GM18907 (cell line): ENCODE measurements at regions not wholly inside any gene's neighbourhood (a gene's known extent, or its start where the extent isn't known, plus 50 kb on each side); places are given as distances from the start of the nearest gene placed in this dataset.
"Not testable (repeated sequence)": the region's sequence is repeated elsewhere in the genome, so short reads cannot be mapped to it uniquely, and the experiment has no call there.

Source experiments
- ATAC-seq: cut with Tn5 transposase; IDR thresholded peaks from one replicate; pipeline ENCODE4 v1.9.1; 2021; ENCODE audit warnings: mild to moderate bottlenecking, moderate library complexity; ENCODE audit not compliant: unreplicated experiment

- ATAC-seq, result no peak
Observed at GRCh38 chr3:110900576-110900975, 171.0 kb upstream of the NECTIN3 start.

- no peak for ATAC-seq
Observed at GRCh38 chr3:110901536-110901935, 170.1 kb upstream of the NECTIN3 start.

- no peak for ATAC-seq
Observed at GRCh38 chr3:110902453-110903085, 169.0 kb upstream of the NECTIN3 start.

GRCh38 chr3:110903771-110904519, 167.7 kb upstream of the NECTIN3 start:
- no peak for ATAC-seq

GRCh38 chr3:110904520-110904890, 167.1 kb upstream of the NECTIN3 start:
- ATAC-seq, result no peak

GRCh38 chr3:110905121-110905520, 166.5 kb upstream of the NECTIN3 start:
- no peak for ATAC-seq

GRCh38 chr3:110909839-110910238, 161.8 kb upstream of the NECTIN3 start:
- no peak for ATAC-seq

GRCh38 chr3:110910346-110910955, 161.2 kb upstream of the NECTIN3 start:
- ATAC-seq, result no peak

GRCh38 chr3:110918963-110919362, 152.7 kb upstream of the NECTIN3 start:
- no peak for ATAC-seq

GRCh38 chr3:110925798-110926197, 145.8 kb upstream of the NECTIN3 start:
- ATAC-seq, result no peak

- ATAC-seq, result no peak
Observed at GRCh38 chr3:110928016-110928662, 143.5 kb upstream of the NECTIN3 start.

- ATAC-seq, result no peak
Observed at GRCh38 chr3:110929816-110930215, 141.8 kb upstream of the NECTIN3 start.

- no peak for ATAC-seq
Observed at GRCh38 chr3:110932567-110932966, 139.0 kb upstream of the NECTIN3 start.

- no peak for ATAC-seq
Observed at GRCh38 chr3:110933821-110934426, 137.7 kb upstream of the NECTIN3 start.

GRCh38 chr3:110938629-110939028, 133.0 kb upstream of the NECTIN3 start:
- no peak for ATAC-seq

GRCh38 chr3:110940055-110940454, 131.6 kb upstream of the NECTIN3 start:
- ATAC-seq, result no peak

- no peak for ATAC-seq
Observed at GRCh38 chr3:110944782-110945181, 126.8 kb upstream of the NECTIN3 start.

GRCh38 chr3:110946810-110947209, 124.8 kb upstream of the NECTIN3 start:
- ATAC-seq, result no peak

GRCh38 chr3:110949194-110949593, 122.4 kb upstream of the NECTIN3 start:
- ATAC-seq, result not testable (repeated sequence)

- no peak for ATAC-seq
Observed at GRCh38 chr3:110955301-110955880, 116.2 kb upstream of the NECTIN3 start.

- ATAC-seq, result no peak
Observed at GRCh38 chr3:110956081-110956480, 115.5 kb upstream of the NECTIN3 start.
